ENCODE measurements at regions not wholly inside any gene's neighbourhood (a gene's known extent, or its start where the extent isn't known, plus 50 kb on each side); places are given as distances from the start of the nearest gene placed in this dataset.

DNA sequence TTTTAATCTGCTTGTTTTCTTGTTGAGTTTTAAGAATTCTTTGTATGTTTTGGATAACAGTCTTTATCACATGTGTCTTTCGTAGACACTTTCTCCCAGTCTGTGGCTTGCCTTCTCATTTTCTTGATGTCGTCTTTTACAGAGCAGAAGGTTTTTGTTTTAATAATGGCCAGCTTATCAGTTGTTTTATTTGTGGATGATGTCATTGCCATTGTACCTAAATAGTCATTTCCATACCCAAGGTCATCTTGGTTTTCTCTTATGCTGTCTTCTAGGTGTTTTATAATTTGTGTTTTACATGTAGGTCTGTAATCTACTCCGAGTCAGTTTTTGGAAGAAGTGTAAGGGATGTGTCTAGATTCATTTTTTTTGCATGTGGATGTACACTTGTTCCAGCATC, 159.6 kb upstream of the NUDT6 start:
- ATAC-seq (no peak), FAIRE-seq (no peak)
- CTCF ChIA-PET: no interaction called here

GRCh38 chr4:123083646-123084045, 161.2 kb upstream of the NUDT6 start:
- Histone ChIP-seq H3K27me3 (replicated peaks in 1 of 2; ENCODE audit: control insufficient read depth in 2 of 2, insufficient read depth in 2 of 2, low read length in 1 of 2) (no peaks in the 10 kb centered on the region), H3K36me3 (ENCODE audit: control insufficient read depth in 2 of 2, insufficient read depth in 2 of 2, low read length in 1 of 2) (no peaks in the 10 kb centered on the region), H3K9ac (ENCODE audit: control insufficient read depth, insufficient read depth, low read length) (no peak overlapping the region), H3K4me3 (no peak overlapping the region), H4K20me1 (ENCODE audit: control insufficient read depth, insufficient read depth) (no peaks in the 10 kb centered on the region), H2AFZ (ENCODE audit: control insufficient read depth, low read depth, low read length) (no peak overlapping the region), H3K79me2 (ENCODE audit: control insufficient read depth, insufficient read depth, low read length) (no peaks in the 10 kb centered on the region), H3K4me1 (ENCODE audit: control insufficient read depth, insufficient read depth, low read length) (no peaks in the 10 kb centered on the region), H3K4me2 (ENCODE audit: control insufficient read depth, insufficient read depth) (no peak overlapping the region), H3K27ac (ENCODE audit: control insufficient read depth, insufficient read depth) (no peak overlapping the region), H3K9me3 (replicated peaks; ENCODE audit: control insufficient read depth, insufficient read depth, low read length) (no peaks in the 10 kb centered on the region)
- no TSS peak for BruUV-seq (replicated peaks)
- DNase-seq (ENCODE audit: low read depth, low spot score) (no peak), FAIRE-seq (no peak), ATAC-seq (no peak)
- SMC1A ChIA-PET (ENCODE audit: uncharacterized antibody, unreplicated experiment): interaction anchor here (0.6 to 3.5 kb wide), 2 partner anchors 19 to 505 kb away, joined by 3 to 14 read pairs; no protein-coding TSS in a partner anchor
- POLR2A ChIA-PET: no interaction called here
- CTCF ChIA-PET: no interaction called here
- intact Hi-C loops (cut with micrococcal nuclease; ENCODE audit: unreplicated experiment) (no loop called here), in situ Hi-C loops (cut with MboI) (no loop called here)
- TF ChIP-seq, protein P1, sequence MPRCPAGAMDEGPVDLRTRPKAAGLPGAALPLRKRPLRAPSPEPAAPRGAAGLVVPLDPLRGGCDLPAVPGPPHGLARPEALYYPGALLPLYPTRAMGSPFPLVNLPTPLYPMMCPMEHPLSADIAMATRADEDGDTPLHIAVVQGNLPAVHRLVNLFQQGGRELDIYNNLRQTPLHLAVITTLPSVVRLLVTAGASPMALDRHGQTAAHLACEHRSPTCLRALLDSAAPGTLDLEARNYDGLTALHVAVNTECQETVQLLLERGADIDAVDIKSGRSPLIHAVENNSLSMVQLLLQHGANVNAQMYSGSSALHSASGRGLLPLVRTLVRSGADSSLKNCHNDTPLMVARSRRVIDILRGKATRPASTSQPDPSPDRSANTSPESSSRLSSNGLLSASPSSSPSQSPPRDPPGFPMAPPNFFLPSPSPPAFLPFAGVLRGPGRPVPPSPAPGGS (IDR thresholded peaks at IDR 0.05; ENCODE audit: borderline replicate concordance, insufficient read depth, low read depth, low read length, poor library complexity, severe bottlenecking): no peak
- TF ChIP-seq RCOR1 (conservative IDR thresholded peaks at IDR 0.05; ENCODE audit: low read depth, low read length): no peak
- TF ChIP-seq SMC3 (IDR thresholded peaks at IDR 0.05; ENCODE audit: borderline replicate concordance, low read length): no peak
- TF ChIP-seq CBX3 (IDR thresholded peaks at IDR 0.05; ENCODE audit: borderline replicate concordance, low read depth): no peak
- TF ChIP-seq ETV6 (conservative IDR thresholded peaks at IDR 0.05 in 1 of 2, IDR thresholded peaks at IDR 0.05 in 1 of 2; ENCODE audit: borderline replicate concordance in 1 of 2, low read depth in 1 of 2): no peak
- no peak for TF ChIP-seq BMI1 (IDR thresholded peaks at IDR 0.05; ENCODE audit: borderline replicate concordance)
- TF ChIP-seq SUPT20H (IDR thresholded peaks at IDR 0.05; ENCODE audit: borderline replicate concordance, control insufficient read depth, low read depth, low read length): no peak
- TF ChIP-seq NRF1 (conservative IDR thresholded peaks at IDR 0.05; ENCODE audit: low read depth, low read length): no peak
- TF ChIP-seq IKZF2 (IDR thresholded peaks at IDR 0.05): no peak; a peak in 1 of 4 replicates
- RAD21 ChIA-PET (ENCODE audit: unreplicated experiment): no interaction called here
- 2% methylated on average over 3 of the region's 3 CpGs for WGBS (ENCODE audit: insufficient coverage, insufficient replicate concordance, low lambda C conversion rate, missing lambda C conversion rate)

More for the DNA sequence above, 159.6 kb upstream of the NUDT6 start:
- no peak overlapping the region for H3K9ac ChIP-seq (ENCODE audit: control insufficient read depth, insufficient read depth, low read length)
- H3K27me3 ChIP-seq (replicated peaks in 1 of 2; ENCODE audit: control insufficient read depth in 2 of 2, insufficient read depth in 2 of 2, low read length in 1 of 2): no peaks in the 10 kb centered on the region
- 98% methylated on average over 3 of the region's 3 CpGs for WGBS (ENCODE audit: insufficient coverage, insufficient replicate concordance, low lambda C conversion rate, missing lambda C conversion rate)
- no TSS peak for BruUV-seq (replicated peaks)
- ChIA-PET SMC1A (ENCODE audit: uncharacterized antibody, unreplicated experiment) (interaction anchor here (0.7 kb wide), 1 partner anchor 15 kb away, joined by 3 read pairs; no protein-coding TSS in a partner anchor), RAD21 (ENCODE audit: unreplicated experiment) (no interaction called here), POLR2A (no interaction called here)
- H3K79me2 ChIP-seq (ENCODE audit: control insufficient read depth, insufficient read depth, low read length): no peaks in the 10 kb centered on the region
- intact Hi-C loops (cut with micrococcal nuclease; ENCODE audit: unreplicated experiment) (no loop called here), in situ Hi-C loops (cut with MboI) (no loop called here)
- DNase-seq (ENCODE audit: low read depth, low spot score): no peak
- H3K4me1 ChIP-seq (ENCODE audit: control insufficient read depth, insufficient read depth, low read length): no peaks in the 10 kb centered on the region
- H3K4me3 ChIP-seq: no peak overlapping the region
- H3K4me2 ChIP-seq (ENCODE audit: control insufficient read depth, insufficient read depth): no peak overlapping the region
- H2AFZ ChIP-seq (ENCODE audit: control insufficient read depth, low read depth, low read length): no peak overlapping the region
- no peaks in the 10 kb centered on the region for H3K9me3 ChIP-seq (replicated peaks; ENCODE audit: control insufficient read depth, insufficient read depth, low read length)
- H4K20me1 ChIP-seq (ENCODE audit: control insufficient read depth, insufficient read depth): no peaks in the 10 kb centered on the region
- H3K27ac ChIP-seq (ENCODE audit: control insufficient read depth, insufficient read depth): no peak overlapping the region
- no peak for TF ChIP-seq SIN3A (IDR thresholded peaks at IDR 0.05; ENCODE audit: low read depth, low read length)
- H3K36me3 ChIP-seq (ENCODE audit: control insufficient read depth in 2 of 2, insufficient read depth in 2 of 2, low read length in 1 of 2): no peaks in the 10 kb centered on the region
